GM18873 (cell line): ENCODE measurements at regions not wholly inside any gene's neighbourhood (a gene's known extent, or its start where the extent isn't known, plus 50 kb on each side); places are given as distances from the start of the nearest gene placed in this dataset.
A peak's percentile ranks its signal among the peaks of the same experiment; 100 is the strongest.
"Not testable (repeated sequence)": the region's sequence is repeated elsewhere in the genome, so short reads cannot be mapped to it uniquely, and the experiment has no call there.

Source experiments
- ATAC-seq: cut with Tn5 transposase; IDR thresholded peaks from one replicate; pipeline ENCODE4 v1.9.1; 2021; ENCODE audit warnings: mild to moderate bottlenecking, moderate library complexity, moderate number of reproducible peaks; ENCODE audit not compliant: unreplicated experiment, low FRiP score

GRCh38 chr15:60251300-60252070 lies 146.3 kb downstream of the ANXA2 start:
- no peak for ATAC-seq

DNA sequence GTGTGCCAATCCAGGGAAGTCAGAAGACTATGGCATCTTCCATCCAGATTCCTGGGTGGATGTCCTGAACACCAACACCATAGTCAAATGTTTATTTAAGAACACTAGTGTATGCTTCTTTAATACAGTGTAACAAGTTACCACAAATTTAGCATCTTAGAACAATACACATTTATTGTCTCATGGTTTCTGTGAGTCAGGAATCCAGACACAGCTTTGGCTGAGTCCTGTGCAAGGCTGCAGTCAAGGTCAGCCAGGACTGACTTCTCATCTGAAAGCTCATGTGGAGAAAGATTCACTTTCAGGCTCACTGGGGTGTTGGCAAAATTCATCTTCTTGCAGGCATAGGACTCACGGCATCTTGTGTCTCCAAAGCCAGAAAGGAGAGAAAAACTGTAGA lies 143.4 kb downstream of the ANXA2 start:
- no peak for ATAC-seq

- peak; percentile 83 for ATAC-seq
Observed at GRCh38 chr15:60255390-60255789, 142.4 kb downstream of the ANXA2 start.

DNA sequence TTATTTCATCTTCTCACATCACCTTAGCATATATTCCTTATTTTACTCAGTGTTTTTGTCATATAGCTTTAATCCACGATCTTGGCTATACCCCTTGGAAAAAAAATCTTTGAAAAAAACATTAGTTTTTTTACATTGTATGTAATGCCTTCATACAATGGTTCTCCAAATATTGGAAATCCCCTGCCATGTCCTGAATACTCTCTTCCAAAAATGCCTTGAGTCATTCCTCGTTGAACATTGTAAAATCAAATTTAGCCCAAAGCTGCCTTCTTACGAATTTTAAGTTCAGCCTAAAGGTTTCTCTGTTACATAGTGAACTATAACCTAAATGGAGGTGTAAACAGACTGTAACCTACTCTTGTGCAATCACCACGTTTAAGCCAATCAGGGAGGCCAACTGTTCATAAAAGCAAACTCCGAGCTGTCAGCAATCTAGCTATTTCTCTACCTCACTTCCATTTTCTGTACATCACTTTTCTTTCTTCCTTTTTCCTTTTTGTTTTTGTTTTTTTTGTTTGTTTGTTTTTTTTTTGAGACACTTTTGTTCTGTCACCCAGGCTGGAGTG lies 140.1 kb downstream of the ANXA2 start:
- ATAC-seq, result no peak

GRCh38 chr15:60259469-60259868 lies 138.3 kb downstream of the ANXA2 start:
- no peak for ATAC-seq

DNA sequence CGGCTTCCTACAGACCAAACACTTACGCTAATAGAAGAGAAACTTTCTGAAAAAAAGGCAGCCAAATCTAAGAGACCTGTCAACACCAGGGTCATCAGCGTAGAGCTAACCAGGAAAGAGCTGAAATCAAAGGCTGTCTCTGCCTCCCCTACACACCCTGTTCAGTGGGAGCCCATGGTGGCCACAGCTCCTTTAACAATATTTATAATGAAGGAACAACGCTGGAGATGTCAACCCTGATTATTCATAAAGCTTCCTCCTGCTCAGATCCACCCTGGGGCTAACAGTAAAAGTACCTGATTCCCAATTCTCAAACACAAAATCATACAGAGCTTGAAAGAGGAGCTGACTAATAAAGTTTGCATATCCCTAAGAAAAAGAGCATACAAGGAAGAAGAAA lies 133.7 kb downstream of the ANXA2 start:
- no peak for ATAC-seq

DNA sequence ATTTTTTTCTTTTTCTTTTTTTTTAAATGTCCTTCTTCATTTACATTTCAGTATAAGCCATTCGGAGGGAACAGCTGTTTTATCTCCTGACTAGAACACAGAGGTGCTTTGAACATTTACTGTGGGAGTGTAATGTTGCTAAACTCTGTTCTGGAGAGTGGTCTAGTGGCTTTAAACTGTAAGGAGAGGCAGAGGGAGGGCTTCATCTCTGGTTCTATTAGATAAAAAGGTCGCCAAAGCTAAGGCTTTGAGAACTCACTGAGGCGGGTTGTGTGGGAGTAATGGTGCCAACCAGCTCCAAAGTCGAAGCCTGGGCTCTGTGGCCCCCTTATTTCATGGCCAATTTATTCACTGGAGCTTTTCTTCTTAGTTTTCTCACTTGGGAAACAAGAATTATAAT lies 133.2 kb downstream of the ANXA2 start:
- ATAC-seq, result no peak

- no peak for ATAC-seq
Observed at GRCh38 chr15:60265057-60265456, 132.7 kb downstream of the ANXA2 start.

DNA sequence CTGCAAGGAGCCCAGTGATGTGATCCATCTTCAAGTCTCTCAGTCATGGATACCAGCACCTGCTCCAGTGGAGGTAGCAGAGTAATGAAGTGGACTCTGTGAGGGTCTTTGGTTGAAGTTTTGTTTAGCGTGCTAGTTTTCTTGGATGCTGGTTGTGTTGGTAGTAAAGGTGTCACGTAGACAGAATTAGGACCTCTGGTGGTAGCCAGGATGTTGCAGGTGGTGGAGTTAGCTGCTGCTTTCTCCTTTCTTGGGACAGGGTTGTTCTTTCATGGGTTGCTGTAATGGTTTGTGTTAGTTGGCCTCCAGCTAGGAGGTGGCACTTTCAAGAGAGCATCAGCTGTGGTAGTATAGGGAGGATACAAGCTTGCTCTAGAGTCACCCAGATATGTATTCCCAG lies 125.2 kb downstream of the ANXA2 start:
- ATAC-seq, result no peak

- ATAC-seq, result no peak
Observed at GRCh38 chr15:60275624-60276023, 122.2 kb downstream of the ANXA2 start.

GRCh38 chr15:60278879-60279278 lies 118.9 kb downstream of the ANXA2 start:
- ATAC-seq, result no peak

GRCh38 chr15:60280259-60280658 lies 117.5 kb downstream of the ANXA2 start:
- ATAC-seq, result no peak

GRCh38 chr15:60283936-60284335 lies 113.8 kb downstream of the ANXA2 start:
- ATAC-seq, result no peak

DNA sequence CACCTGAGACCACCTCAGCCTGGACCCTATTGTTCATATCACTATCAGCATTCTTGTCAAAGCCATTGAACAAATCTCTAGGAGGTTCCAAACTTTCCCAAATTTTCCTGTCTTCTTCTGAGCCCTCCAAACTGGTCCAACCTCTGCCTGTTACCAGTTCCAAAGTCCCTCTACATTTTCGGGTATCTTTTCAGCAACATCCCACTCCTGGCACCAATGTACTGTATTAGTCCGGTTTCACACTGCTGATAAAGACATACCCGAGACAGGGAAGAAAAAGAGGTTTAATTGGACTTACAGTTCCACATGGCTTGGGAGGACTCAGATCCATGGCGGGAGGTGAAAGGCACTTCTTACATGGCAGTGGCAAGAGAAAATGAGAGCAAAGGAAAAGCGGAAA lies 101.9 kb downstream of the ANXA2 start:
- not testable (repeated sequence) for ATAC-seq

DNA sequence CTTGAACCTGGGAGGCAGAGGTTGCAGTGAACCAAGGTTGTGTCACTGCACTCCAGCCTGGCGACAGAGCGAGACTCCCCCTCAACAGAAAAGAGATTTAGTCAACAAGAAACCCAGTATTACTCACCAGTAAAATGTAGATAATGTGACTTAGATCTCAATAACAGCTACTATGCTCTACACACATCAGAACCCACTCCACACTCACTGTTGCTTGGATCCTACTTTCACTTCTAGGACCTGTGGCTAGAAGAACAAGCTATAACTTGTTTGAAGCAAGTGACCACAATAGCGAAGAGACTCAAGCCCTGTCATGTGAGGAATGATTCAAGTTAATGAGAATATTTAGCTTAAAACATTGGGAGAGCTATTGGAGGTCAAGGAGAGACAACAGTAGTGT lies 100.7 kb downstream of the ANXA2 start:
- ATAC-seq, result no peak
